Transverse colon (tissue), 4 donors: ENCODE measurements at regions not wholly inside any gene's neighbourhood (a gene's known extent, or its start where the extent isn't known, plus 50 kb on each side); places are given as distances from the start of the nearest gene placed in this dataset.

ENCODE experiments used
- CTCF ChIP-seq, 5 experiments: fragments of 200-600 bp in 3 of 5; fragments of 450-650 bp in 2 of 5; sonication (generic) in 3 of 5; IDR thresholded peaks; 1 replicate in 2 of 5; 2 replicates in 3 of 5; pipeline ENCODE4 v1.5.1; 2016 to 2017; ENCODE audit warnings: antibody characterized with exemption in 5 of 5, inconsistent platforms in 3 of 5, mild to moderate bottlenecking in 2 of 5, moderate library complexity in 1 of 5
- POLR2A ChIP-seq: fragments of 450-650 bp; IDR thresholded peaks from one replicate; pipeline ENCODE4 v1.6.1; 2016; ENCODE audit warnings: antibody characterized with exemption, mild to moderate bottlenecking, moderate library complexity
- POLR2AphosphoS5 ChIP-seq, 3 donors: sonication (generic); formaldehyde crosslinking; IDR thresholded peaks; one replicate each; pipeline ENCODE4 v1.6.1; 2016; ENCODE audit warnings: antibody characterized with exemption in 3 of 3

GRCh38 chr10:58063861-58064480, 203.7 kb downstream of the IPMK start:
- TF ChIP-seq CTCF (IDR thresholded peaks at IDR 0.05) (no peak), POLR2A (no peak), POLR2AphosphoS5 (IDR thresholded peaks at IDR 0.05) (no peak)
